Liver (tissue), 3 donors: ENCODE measurements at regions not wholly inside any gene's neighbourhood (a gene's known extent, or its start where the extent isn't known, plus 50 kb on each side); places are given as distances from the start of the nearest gene placed in this dataset.

ENCODE experiments used
- GABPA ChIP-seq, 2 donors: IDR thresholded peaks in 1 of 2; conservative IDR thresholded peaks in 1 of 2; 2 replicates each; pipeline ENCODE4 v1.6.1; 2016; ENCODE audit warnings: antibody characterized with exemption in 2 of 2, mild to moderate bottlenecking in 1 of 2, moderate library complexity in 1 of 2
- HNF4G ChIP-seq: IDR thresholded peaks from 2 replicates; pipeline ENCODE4 v1.6.1; 2016; ENCODE audit warnings: antibody characterized with exemption
- JUND ChIP-seq, 2 donors: IDR thresholded peaks; 2 replicates each; pipeline ENCODE4 v1.6.1; 2016; ENCODE audit warnings: antibody characterized with exemption in 2 of 2
- RAD21 ChIP-seq, 2 donors: IDR thresholded peaks; 2 replicates each; pipeline ENCODE4 v1.6.1; 2016; ENCODE audit warnings: antibody characterized with exemption in 2 of 2, mild to moderate bottlenecking in 2 of 2
- RXRA ChIP-seq, 2 donors: IDR thresholded peaks; 2 replicates each; pipeline ENCODE4 v1.6.1; 2017 to 2018; ENCODE audit warnings: antibody characterized with exemption in 2 of 2, mild to moderate bottlenecking in 1 of 2
- YY1 ChIP-seq: IDR thresholded peaks from 2 replicates; pipeline ENCODE4 v1.6.1; 2016; ENCODE audit warnings: antibody characterized with exemption, mild to moderate bottlenecking
- TF ChIP-seq, protein P1 (sequence below): fragments of 150-350 bp; IDR thresholded peaks from 2 replicates; pipeline ENCODE4 v1.5.1; 2017; ENCODE audit warnings: improper control_type of control experiment, low read depth, low read length; ENCODE audit not compliant: missing input control
- TF ChIP-seq, protein P2 (sequence below): IDR thresholded peaks from 2 replicates; pipeline ENCODE4 v1.6.1; 2016; ENCODE audit warnings: antibody characterized with exemption
- TF ChIP-seq, protein P3 (sequence below): IDR thresholded peaks from 2 replicates; pipeline ENCODE4 v1.6.1; 2016; ENCODE audit warnings: antibody characterized with exemption, mild to moderate bottlenecking
- TF ChIP-seq, protein P4 (sequence below): IDR thresholded peaks from 2 replicates; pipeline ENCODE4 v1.6.1; 2016; ENCODE audit warnings: antibody characterized with exemption
- donor health status: healthy.
- donor health status: healthy.

DNA sequence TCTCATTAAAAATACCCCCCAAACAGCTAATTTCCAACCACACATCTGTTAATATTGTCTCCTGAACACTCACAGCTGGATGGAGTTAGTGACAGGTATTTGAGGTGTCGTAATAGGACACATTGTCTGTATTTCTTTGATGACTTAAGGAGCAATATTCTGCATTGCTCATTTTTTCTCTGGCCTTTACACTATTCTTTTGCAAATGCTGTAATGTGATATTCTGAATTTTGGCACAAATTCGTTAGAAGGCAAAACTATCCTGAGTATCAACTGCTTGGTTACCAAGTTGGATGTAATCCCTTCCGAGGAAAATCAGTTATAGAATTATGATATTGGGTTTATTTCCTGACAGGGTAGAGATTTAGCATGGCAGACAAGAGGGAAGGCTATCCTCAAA is 1030.2 kb downstream of the MCTP2 start:
- TF ChIP-seq, protein P1, sequence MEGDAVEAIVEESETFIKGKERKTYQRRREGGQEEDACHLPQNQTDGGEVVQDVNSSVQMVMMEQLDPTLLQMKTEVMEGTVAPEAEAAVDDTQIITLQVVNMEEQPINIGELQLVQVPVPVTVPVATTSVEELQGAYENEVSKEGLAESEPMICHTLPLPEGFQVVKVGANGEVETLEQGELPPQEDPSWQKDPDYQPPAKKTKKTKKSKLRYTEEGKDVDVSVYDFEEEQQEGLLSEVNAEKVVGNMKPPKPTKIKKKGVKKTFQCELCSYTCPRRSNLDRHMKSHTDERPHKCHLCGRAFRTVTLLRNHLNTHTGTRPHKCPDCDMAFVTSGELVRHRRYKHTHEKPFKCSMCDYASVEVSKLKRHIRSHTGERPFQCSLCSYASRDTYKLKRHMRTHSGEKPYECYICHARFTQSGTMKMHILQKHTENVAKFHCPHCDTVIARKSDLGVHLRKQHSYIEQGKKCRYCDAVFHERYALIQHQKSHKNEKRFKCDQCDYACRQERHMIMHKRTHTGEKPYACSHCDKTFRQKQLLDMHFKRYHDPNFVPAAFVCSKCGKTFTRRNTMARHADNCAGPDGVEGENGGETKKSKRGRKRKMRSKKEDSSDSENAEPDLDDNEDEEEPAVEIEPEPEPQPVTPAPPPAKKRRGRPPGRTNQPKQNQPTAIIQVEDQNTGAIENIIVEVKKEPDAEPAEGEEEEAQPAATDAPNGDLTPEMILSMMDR = no peak
- TF ChIP-seq JUND (IDR thresholded peaks at IDR 0.05) = no peak
- TF ChIP-seq GABPA (IDR thresholded peaks at IDR 0.05 in 1 of 2, conservative IDR thresholded peaks at IDR 0.05 in 1 of 2) = no peak
- TF ChIP-seq, protein P2, sequence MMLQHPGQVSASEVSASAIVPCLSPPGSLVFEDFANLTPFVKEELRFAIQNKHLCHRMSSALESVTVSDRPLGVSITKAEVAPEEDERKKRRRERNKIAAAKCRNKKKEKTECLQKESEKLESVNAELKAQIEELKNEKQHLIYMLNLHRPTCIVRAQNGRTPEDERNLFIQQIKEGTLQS = no peak
- TF ChIP-seq RAD21 (IDR thresholded peaks at IDR 0.05) = no peak
- TF ChIP-seq, protein P3, sequence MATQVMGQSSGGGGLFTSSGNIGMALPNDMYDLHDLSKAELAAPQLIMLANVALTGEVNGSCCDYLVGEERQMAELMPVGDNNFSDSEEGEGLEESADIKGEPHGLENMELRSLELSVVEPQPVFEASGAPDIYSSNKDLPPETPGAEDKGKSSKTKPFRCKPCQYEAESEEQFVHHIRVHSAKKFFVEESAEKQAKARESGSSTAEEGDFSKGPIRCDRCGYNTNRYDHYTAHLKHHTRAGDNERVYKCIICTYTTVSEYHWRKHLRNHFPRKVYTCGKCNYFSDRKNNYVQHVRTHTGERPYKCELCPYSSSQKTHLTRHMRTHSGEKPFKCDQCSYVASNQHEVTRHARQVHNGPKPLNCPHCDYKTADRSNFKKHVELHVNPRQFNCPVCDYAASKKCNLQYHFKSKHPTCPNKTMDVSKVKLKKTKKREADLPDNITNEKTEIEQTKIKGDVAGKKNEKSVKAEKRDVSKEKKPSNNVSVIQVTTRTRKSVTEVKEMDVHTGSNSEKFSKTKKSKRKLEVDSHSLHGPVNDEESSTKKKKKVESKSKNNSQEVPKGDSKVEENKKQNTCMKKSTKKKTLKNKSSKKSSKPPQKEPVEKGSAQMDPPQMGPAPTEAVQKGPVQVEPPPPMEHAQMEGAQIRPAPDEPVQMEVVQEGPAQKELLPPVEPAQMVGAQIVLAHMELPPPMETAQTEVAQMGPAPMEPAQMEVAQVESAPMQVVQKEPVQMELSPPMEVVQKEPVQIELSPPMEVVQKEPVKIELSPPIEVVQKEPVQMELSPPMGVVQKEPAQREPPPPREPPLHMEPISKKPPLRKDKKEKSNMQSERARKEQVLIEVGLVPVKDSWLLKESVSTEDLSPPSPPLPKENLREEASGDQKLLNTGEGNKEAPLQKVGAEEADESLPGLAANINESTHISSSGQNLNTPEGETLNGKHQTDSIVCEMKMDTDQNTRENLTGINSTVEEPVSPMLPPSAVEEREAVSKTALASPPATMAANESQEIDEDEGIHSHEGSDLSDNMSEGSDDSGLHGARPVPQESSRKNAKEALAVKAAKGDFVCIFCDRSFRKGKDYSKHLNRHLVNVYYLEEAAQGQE = no peak
- TF ChIP-seq, protein P4, sequence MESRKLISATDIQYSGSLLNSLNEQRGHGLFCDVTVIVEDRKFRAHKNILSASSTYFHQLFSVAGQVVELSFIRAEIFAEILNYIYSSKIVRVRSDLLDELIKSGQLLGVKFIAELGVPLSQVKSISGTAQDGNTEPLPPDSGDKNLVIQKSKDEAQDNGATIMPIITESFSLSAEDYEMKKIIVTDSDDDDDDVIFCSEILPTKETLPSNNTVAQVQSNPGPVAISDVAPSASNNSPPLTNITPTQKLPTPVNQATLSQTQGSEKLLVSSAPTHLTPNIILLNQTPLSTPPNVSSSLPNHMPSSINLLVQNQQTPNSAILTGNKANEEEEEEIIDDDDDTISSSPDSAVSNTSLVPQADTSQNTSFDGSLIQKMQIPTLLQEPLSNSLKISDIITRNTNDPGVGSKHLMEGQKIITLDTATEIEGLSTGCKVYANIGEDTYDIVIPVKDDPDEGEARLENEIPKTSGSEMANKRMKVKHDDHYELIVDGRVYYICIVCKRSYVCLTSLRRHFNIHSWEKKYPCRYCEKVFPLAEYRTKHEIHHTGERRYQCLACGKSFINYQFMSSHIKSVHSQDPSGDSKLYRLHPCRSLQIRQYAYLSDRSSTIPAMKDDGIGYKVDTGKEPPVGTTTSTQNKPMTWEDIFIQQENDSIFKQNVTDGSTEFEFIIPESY = no peak
- no peak for TF ChIP-seq HNF4G
- no peak for TF ChIP-seq RXRA (IDR thresholded peaks at IDR 0.05)
- TF ChIP-seq YY1 = no peak
